ENCODE measurements at regions not wholly inside any gene's neighbourhood (a gene's known extent, or its start where the extent isn't known, plus 50 kb on each side); places are given as distances from the start of the nearest gene placed in this dataset.

DNA sequence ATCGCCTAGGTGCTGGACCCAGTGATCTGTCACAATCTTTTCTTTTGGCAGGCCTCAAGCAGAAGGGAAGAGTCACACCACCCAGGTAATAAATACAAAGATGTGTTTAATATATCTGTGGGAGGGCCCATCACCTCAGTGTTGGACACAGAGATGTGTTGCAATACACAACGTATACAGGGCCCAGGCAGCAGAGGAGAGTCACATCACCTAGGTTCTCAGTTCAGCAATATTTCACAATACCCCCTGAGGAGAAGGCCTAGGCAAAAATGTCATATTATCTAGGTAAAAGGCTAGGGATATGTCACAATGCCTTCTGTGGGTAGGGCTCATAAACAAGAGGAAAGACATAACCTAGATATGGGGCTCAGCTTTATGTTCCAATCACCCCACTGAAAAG is 53.5 kb upstream of the ZNF728 start (continued):
- TF ChIP-seq ETS1 (IDR thresholded peaks at IDR 0.05), result no peak
- TF ChIP-seq, protein P1, sequence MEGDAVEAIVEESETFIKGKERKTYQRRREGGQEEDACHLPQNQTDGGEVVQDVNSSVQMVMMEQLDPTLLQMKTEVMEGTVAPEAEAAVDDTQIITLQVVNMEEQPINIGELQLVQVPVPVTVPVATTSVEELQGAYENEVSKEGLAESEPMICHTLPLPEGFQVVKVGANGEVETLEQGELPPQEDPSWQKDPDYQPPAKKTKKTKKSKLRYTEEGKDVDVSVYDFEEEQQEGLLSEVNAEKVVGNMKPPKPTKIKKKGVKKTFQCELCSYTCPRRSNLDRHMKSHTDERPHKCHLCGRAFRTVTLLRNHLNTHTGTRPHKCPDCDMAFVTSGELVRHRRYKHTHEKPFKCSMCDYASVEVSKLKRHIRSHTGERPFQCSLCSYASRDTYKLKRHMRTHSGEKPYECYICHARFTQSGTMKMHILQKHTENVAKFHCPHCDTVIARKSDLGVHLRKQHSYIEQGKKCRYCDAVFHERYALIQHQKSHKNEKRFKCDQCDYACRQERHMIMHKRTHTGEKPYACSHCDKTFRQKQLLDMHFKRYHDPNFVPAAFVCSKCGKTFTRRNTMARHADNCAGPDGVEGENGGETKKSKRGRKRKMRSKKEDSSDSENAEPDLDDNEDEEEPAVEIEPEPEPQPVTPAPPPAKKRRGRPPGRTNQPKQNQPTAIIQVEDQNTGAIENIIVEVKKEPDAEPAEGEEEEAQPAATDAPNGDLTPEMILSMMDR (conservative IDR thresholded peaks at IDR 0.05; ENCODE audit: low read depth in 2 of 2), result no peak
- TF ChIP-seq NANOG (IDR thresholded peaks at IDR 0.05; ENCODE audit: borderline replicate concordance), result no peak
- TF ChIP-seq EZH2phosphoT487 (IDR thresholded peaks at IDR 0.05; ENCODE audit: unreplicated experiment), result no peak

DNA sequence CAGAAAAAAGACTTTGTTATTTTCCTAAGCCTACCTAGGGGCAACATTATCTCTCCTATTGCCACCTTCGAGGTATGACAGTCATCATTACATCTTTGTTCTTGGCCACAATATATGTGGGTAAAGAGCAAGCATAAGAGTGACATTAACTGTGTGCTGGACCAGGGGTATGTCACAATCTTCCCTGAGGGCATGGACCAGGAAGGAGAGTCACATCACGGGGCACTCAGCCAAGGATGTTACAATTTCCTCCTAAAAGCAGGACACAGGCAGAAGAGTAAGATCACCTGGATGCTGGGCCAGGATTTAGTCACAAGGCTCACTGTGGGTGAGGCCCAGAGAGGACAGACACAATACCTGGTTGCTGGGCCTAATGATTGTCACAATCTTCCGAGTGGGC is 53.0 kb upstream of the ZNF728 start:
- no peaks in the 10 kb centered on the region for H4K20me1 ChIP-seq (replicated peaks; ENCODE audit: insufficient read depth)
- H3K9me2 ChIP-seq (ENCODE audit: insufficient read depth), result peaks cover 4% of the 10 kb centered on the region; the same call in 1 of the 2 replicates
- H2AFZ ChIP-seq, result no peak overlapping the region
- no peaks in the 10 kb centered on the region for H3K36me3 ChIP-seq (ENCODE audit: insufficient read depth)
- H3K27ac ChIP-seq (ENCODE audit: low read depth), result no peak overlapping the region
- H3K4me1 Mint-ChIP-seq, result no peaks in the 10 kb centered on the region
- no peaks in the 10 kb centered on the region for H3F3A ChIP-seq (replicated peaks; ENCODE audit: low read depth)
- TF ChIP-seq NANOG (IDR thresholded peaks at IDR 0.05; ENCODE audit: borderline replicate concordance) (no peak), STAT1 (IDR thresholded peaks at IDR 0.05; ENCODE audit: unreplicated experiment) (no peak)
- TF ChIP-seq, protein P1 (conservative IDR thresholded peaks at IDR 0.05; ENCODE audit: low read depth in 2 of 2), result no peak
- H3K79me2 ChIP-seq (replicated peaks; ENCODE audit: insufficient read depth), result no peaks in the 10 kb centered on the region
- H3K27me3 ChIP-seq (ENCODE audit: insufficient read depth), result no peaks in the 10 kb centered on the region
- no peaks in the 10 kb centered on the region for H3K27me3 Mint-ChIP-seq (ENCODE audit: insufficient read depth, low read depth, poor library complexity)
- DNase-seq (ENCODE audit: low spot score) (no peak), ATAC-seq (no peak)
- H3K4me3 ChIP-seq, result no peak overlapping the region
- H3K36me3 Mint-ChIP-seq (ENCODE audit: low read depth), result peaks cover 30% of the 10 kb centered on the region
- no peaks in the 10 kb centered on the region for H3K4me1 ChIP-seq (ENCODE audit: insufficient read depth)
- no peak overlapping the region for H3K27ac Mint-ChIP-seq
- peaks cover 95% of the 10 kb centered on the region for H3K9me3 Mint-ChIP-seq
- H3K4me3 Mint-ChIP-seq, result no peak overlapping the region
- no peak overlapping the region for H3K4me2 ChIP-seq

- Histone ChIP-seq H3K4me2 (no peak overlapping the region), H3K4me3 (no peak overlapping the region), H4K20me1 (replicated peaks; ENCODE audit: insufficient read depth) (no peaks in the 10 kb centered on the region), H3K27ac (ENCODE audit: low read depth) (no peak overlapping the region), H3K4me1 (ENCODE audit: insufficient read depth) (no peaks in the 10 kb centered on the region), H3F3A (replicated peaks; ENCODE audit: low read depth) (no peaks in the 10 kb centered on the region), H3K36me3 (ENCODE audit: insufficient read depth) (no peaks in the 10 kb centered on the region), H3K9me2 (ENCODE audit: insufficient read depth) (peaks cover 4% of the 10 kb centered on the region; the same call in 1 of the 2 replicates), H2AFZ (no peak overlapping the region), H3K27me3 (ENCODE audit: insufficient read depth) (no peaks in the 10 kb centered on the region), H3K79me2 (replicated peaks; ENCODE audit: insufficient read depth) (no peaks in the 10 kb centered on the region)
- H3K9me3 Mint-ChIP-seq, result peaks cover 95% of the 10 kb centered on the region
- no peak overlapping the region for H3K27ac Mint-ChIP-seq
- no peak for ATAC-seq
- H3K27me3 Mint-ChIP-seq (ENCODE audit: insufficient read depth, low read depth, poor library complexity), result no peaks in the 10 kb centered on the region
- no peak for DNase-seq (ENCODE audit: low spot score)
- no peak overlapping the region for H3K4me3 Mint-ChIP-seq
- no peaks in the 10 kb centered on the region for H3K4me1 Mint-ChIP-seq
- peaks cover 33% of the 10 kb centered on the region for H3K36me3 Mint-ChIP-seq (ENCODE audit: low read depth)
- TF ChIP-seq, protein P1 (conservative IDR thresholded peaks at IDR 0.05; ENCODE audit: low read depth in 2 of 2), result no peak
- TF ChIP-seq JUNB (IDR thresholded peaks at IDR 0.05; ENCODE audit: unreplicated experiment), result no peak
- TF ChIP-seq NANOG (IDR thresholded peaks at IDR 0.05; ENCODE audit: borderline replicate concordance), result no peak
- TF ChIP-seq, protein P2, sequence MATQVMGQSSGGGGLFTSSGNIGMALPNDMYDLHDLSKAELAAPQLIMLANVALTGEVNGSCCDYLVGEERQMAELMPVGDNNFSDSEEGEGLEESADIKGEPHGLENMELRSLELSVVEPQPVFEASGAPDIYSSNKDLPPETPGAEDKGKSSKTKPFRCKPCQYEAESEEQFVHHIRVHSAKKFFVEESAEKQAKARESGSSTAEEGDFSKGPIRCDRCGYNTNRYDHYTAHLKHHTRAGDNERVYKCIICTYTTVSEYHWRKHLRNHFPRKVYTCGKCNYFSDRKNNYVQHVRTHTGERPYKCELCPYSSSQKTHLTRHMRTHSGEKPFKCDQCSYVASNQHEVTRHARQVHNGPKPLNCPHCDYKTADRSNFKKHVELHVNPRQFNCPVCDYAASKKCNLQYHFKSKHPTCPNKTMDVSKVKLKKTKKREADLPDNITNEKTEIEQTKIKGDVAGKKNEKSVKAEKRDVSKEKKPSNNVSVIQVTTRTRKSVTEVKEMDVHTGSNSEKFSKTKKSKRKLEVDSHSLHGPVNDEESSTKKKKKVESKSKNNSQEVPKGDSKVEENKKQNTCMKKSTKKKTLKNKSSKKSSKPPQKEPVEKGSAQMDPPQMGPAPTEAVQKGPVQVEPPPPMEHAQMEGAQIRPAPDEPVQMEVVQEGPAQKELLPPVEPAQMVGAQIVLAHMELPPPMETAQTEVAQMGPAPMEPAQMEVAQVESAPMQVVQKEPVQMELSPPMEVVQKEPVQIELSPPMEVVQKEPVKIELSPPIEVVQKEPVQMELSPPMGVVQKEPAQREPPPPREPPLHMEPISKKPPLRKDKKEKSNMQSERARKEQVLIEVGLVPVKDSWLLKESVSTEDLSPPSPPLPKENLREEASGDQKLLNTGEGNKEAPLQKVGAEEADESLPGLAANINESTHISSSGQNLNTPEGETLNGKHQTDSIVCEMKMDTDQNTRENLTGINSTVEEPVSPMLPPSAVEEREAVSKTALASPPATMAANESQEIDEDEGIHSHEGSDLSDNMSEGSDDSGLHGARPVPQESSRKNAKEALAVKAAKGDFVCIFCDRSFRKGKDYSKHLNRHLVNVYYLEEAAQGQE (IDR thresholded peaks at IDR 0.05; ENCODE audit: unreplicated experiment), result no peak
- no peak for TF ChIP-seq CREB1 (CRISPR knock-in tag; IDR thresholded peaks at IDR 0.05; ENCODE audit: low read depth)
- no peak for TF ChIP-seq POLR2AphosphoS5 (IDR thresholded peaks at IDR 0.05; ENCODE audit: low read depth)
- no peak for TF ChIP-seq ETS1 (IDR thresholded peaks at IDR 0.05)
- no peak for TF ChIP-seq ZNF114 (CRISPR knock-in tag; IDR thresholded peaks at IDR 0.05)
Measured at GRCh38 chr19:23055501-23055900, 52.5 kb upstream of the ZNF728 start.

Measured in GM23338 (cell line).